H1 (cell line): ENCODE measurements at regions not wholly inside any gene's neighbourhood (a gene's known extent, or its start where the extent isn't known, plus 50 kb on each side); places are given as distances from the start of the nearest gene placed in this dataset.

Source experiments
- CTCF ChIA-PET: fragments of 300-600 bp; sonication (Branson Sonifier 250); formaldehyde crosslinking; loops from one replicate; lab custom pipeline; 2021; ENCODE audit not compliant: partially characterized antibody; lab: Charles Lee
- POLR2A ChIA-PET: fragments of 300-600 bp; sonication (Branson Sonifier 250); formaldehyde crosslinking; loops from one replicate; lab custom pipeline; 2021; ENCODE audit warnings: inconsistent platforms; ENCODE audit not compliant: partially characterized antibody; lab: Charles Lee
- DNase-seq, 2 experiments: peaks; one replicate each; pipeline versions ENCODE4 v3.0.0 to v3.0.0-alpha.2; 2010 to 2022; ENCODE audit warnings: low spot score in 2 of 2, low read depth in 1 of 2, mixed read lengths in 1 of 2
- FAIRE-seq: peaks from 2 replicates; lab custom pipeline; 2011; peaks lifted over from hg19 to GRCh38; lab: Jason Lieb, UNC
- H2AFZ ChIP-seq: 2 replicates; pipeline ENCODE4 v1.8.1; 2012; ENCODE audit warnings: low read length, inconsistent platforms
- H2AK5ac ChIP-seq: 2 replicates; pipeline ENCODE4 v1.6.1; 2013; ENCODE audit warnings: low read depth, low read length
- H2BK120ac ChIP-seq: replicated peaks from 2 replicates; pipeline ENCODE3; 2013; ENCODE audit warnings: low read depth, low read length, inconsistent platforms
- H2BK12ac ChIP-seq: 2 replicates; pipeline ENCODE4 v1.6.1; 2013; ENCODE audit warnings: low read depth, low read length
- H2BK15ac ChIP-seq: 2 replicates; pipeline ENCODE4 v1.6.1; 2013; ENCODE audit warnings: low read length
- H2BK20ac ChIP-seq: 2 replicates; pipeline ENCODE4 v1.6.1; 2013; ENCODE audit warnings: low read length
- H2BK5ac ChIP-seq: 2 replicates; pipeline ENCODE4 v1.6.1; 2013; ENCODE audit warnings: low read depth, low read length
- H3K14ac ChIP-seq: 2 replicates; pipeline ENCODE4 v1.6.1; 2013; ENCODE audit warnings: inconsistent platforms; ENCODE audit not compliant: insufficient read length
- H3K18ac ChIP-seq: 2 replicates; pipeline ENCODE4 v1.6.1; 2013; ENCODE audit warnings: low read length; ENCODE audit errors: extremely low read depth
- H3K23ac ChIP-seq: 2 replicates; pipeline ENCODE4 v1.6.1; 2013; ENCODE audit warnings: inconsistent platforms; ENCODE audit not compliant: insufficient read length
- H3K23me2 ChIP-seq: 2 replicates; pipeline ENCODE4 v1.6.1; 2013; ENCODE audit warnings: low read depth, low read length
- H3K27ac ChIP-seq: 2 replicates; pipeline ENCODE4 v1.6.1; 2011; ENCODE audit warnings: low read depth, low read length, inconsistent platforms
- H3K27me3 ChIP-seq, 4 experiments: replicated peaks in 1 of 4; 1 replicate in 1 of 4; 2 replicates in 3 of 4; pipeline versions ENCODE4 v1.6.1 to v1.8.1; 2011 to 2013; ENCODE audit warnings: low read length in 3 of 4, mild to moderate bottlenecking in 3 of 4, inconsistent platforms in 2 of 4, mixed read lengths in 2 of 4, moderate library complexity in 1 of 4; ENCODE audit not compliant: control insufficient read depth in 3 of 4, insufficient read depth in 3 of 4; ENCODE audit errors: extremely low read depth in 1 of 4
- H3K36me3 ChIP-seq, 4 experiments: 2 replicates each; pipeline versions ENCODE4 v1.6.1 to v1.8.1; 2011 to 2013; ENCODE audit warnings: mild to moderate bottlenecking in 4 of 4, low read length in 3 of 4, moderate library complexity in 2 of 4, control low read depth in 1 of 4, inconsistent platforms in 1 of 4; ENCODE audit not compliant: insufficient read depth in 4 of 4, control insufficient read depth in 2 of 4
- H3K4ac ChIP-seq: replicated peaks from 2 replicates; pipeline ENCODE3; 2013; ENCODE audit warnings: low read length, low read depth, mixed read lengths, inconsistent platforms; ENCODE audit not compliant: insufficient read length
- H3K4me1 ChIP-seq, 4 experiments: replicated peaks in 1 of 4; 1 replicate in 1 of 4; 2 replicates in 3 of 4; pipeline versions ENCODE4 v1.6.1 to v1.8.1; 2011 to 2013; ENCODE audit warnings: low read length in 3 of 4, inconsistent platforms in 2 of 4, mixed read lengths in 1 of 4; ENCODE audit not compliant: insufficient read depth in 4 of 4, control insufficient read depth in 3 of 4
- H3K4me2 ChIP-seq, 2 experiments: 2 replicates each; pipeline versions ENCODE4 v1.6.1 to v1.8.1; 2011 to 2013; ENCODE audit warnings: low read depth in 2 of 2, low read length in 2 of 2, control low read depth in 1 of 2, inconsistent platforms in 1 of 2, mild to moderate bottlenecking in 1 of 2; ENCODE audit not compliant: insufficient read depth in 1 of 2
- H3K4me3 ChIP-seq, 4 experiments: fragments of 200-600, 300-600 bp in 1 of 4; sonication (generic), shearing (Covaris generic), sonication (Bioruptor Twin) in 1 of 4; 2 replicates each; pipeline versions ENCODE4 v1.5.1 to v1.8.1; 2011 to 2016; ENCODE audit warnings: low read length in 4 of 4, low read depth in 3 of 4, control low read depth in 2 of 4, inconsistent platforms in 2 of 4, mild to moderate bottlenecking in 2 of 4, mixed read lengths in 1 of 4, moderate library complexity in 1 of 4; ENCODE audit not compliant: insufficient read depth in 2 of 4; ENCODE audit errors: extremely low read depth in 1 of 4
- H3K56ac ChIP-seq: replicated peaks from 2 replicates; pipeline ENCODE3; 2013; ENCODE audit warnings: low read depth, mild to moderate bottlenecking, mixed read lengths, low read length, inconsistent platforms; ENCODE audit not compliant: insufficient read length
- H3K79me1 ChIP-seq: 2 replicates; pipeline ENCODE4 v1.6.1; 2013; ENCODE audit warnings: low read depth, low read length, control low read depth
- H3K79me2 ChIP-seq, 2 experiments: 2 replicates each; pipeline versions ENCODE4 v1.6.1 to v1.8.1; 2012 to 2013; ENCODE audit warnings: low read length in 2 of 2, mild to moderate bottlenecking in 2 of 2, inconsistent platforms in 1 of 2; ENCODE audit not compliant: insufficient read depth in 2 of 2, control insufficient read depth in 1 of 2
- H3K9ac ChIP-seq, 4 experiments: replicated peaks in 1 of 4; 1 replicate in 1 of 4; 2 replicates in 3 of 4; pipeline versions ENCODE4 v1.6.1 to v1.8.1; 2011 to 2013; ENCODE audit warnings: low read depth in 3 of 4, low read length in 3 of 4, control low read depth in 2 of 4, mild to moderate bottlenecking in 2 of 4, moderate library complexity in 2 of 4, inconsistent platforms in 1 of 4; ENCODE audit errors: extremely low read depth in 1 of 4
- H3K9me3 ChIP-seq, 2 experiments: 2 replicates each; pipeline versions ENCODE4 v1.6.1 to v1.8.1; 2012 to 2013; ENCODE audit warnings: mild to moderate bottlenecking in 2 of 2, moderate library complexity in 2 of 2, control low read depth in 1 of 2, inconsistent platforms in 1 of 2, low read depth in 1 of 2, low read length in 1 of 2, mixed read lengths in 1 of 2; ENCODE audit not compliant: insufficient read depth in 2 of 2
- H4K20me1 ChIP-seq, 2 experiments: replicated peaks in 1 of 2; 2 replicates each; pipeline versions ENCODE3 to v1.8.1; 2011 to 2013; ENCODE audit warnings: inconsistent platforms in 2 of 2, low read length in 2 of 2, mild to moderate bottlenecking in 1 of 2; ENCODE audit not compliant: insufficient read depth in 2 of 2, control insufficient read depth in 1 of 2
- H4K5ac ChIP-seq: 2 replicates; pipeline ENCODE4 v1.6.1; 2013; ENCODE audit warnings: low read length, low read depth, mixed read lengths, inconsistent platforms; ENCODE audit not compliant: insufficient read length
- H4K8ac ChIP-seq: 2 replicates; pipeline ENCODE4 v1.8.0; 2013; ENCODE audit warnings: mild to moderate bottlenecking, moderate library complexity, low read length, inconsistent platforms; ENCODE audit not compliant: insufficient read depth; ENCODE audit errors: extremely low read depth
- H4K91ac ChIP-seq: replicated peaks from 2 replicates; pipeline ENCODE3; 2013; ENCODE audit warnings: low read length, mixed read lengths, inconsistent platforms; ENCODE audit not compliant: insufficient read length
- CBX5 ChIP-seq: fragments of 300-800, 300-1000 bp; sonication (generic); IDR thresholded peaks from 2 replicates; pipeline ENCODE4 v1.7.1; 2016; ENCODE audit warnings: antibody characterized with exemption, low read length, low read depth
- CREB1 ChIP-seq: IDR thresholded peaks from 2 replicates; pipeline ENCODE4 v1.6.1; 2012; ENCODE audit warnings: inconsistent platforms
- EZH2 ChIP-seq: fragments of 200-600 bp; sonication (generic); IDR thresholded peaks from 2 replicates; pipeline ENCODE4 v1.7.1; 2012; ENCODE audit warnings: low read depth, mild to moderate bottlenecking, moderate library complexity, low read length, inconsistent platforms; ENCODE audit not compliant: severe bottlenecking
- PHF8 ChIP-seq: fragments of 200-600 bp; sonication (generic); conservative IDR thresholded peaks from 2 replicates; pipeline ENCODE4 v1.7.1; 2012; ENCODE audit warnings: low read depth, mild to moderate bottlenecking, inconsistent platforms, low read length, moderate library complexity
- POLR2AphosphoS5 ChIP-seq: IDR thresholded peaks from 2 replicates; pipeline ENCODE4 v1.6.1; 2011; ENCODE audit warnings: low read depth, low read length
- RNF2 ChIP-seq: fragments of 200-900, 300-1000 bp; sonication (generic); IDR thresholded peaks from 2 replicates; pipeline ENCODE4 v1.7.1; 2016; ENCODE audit warnings: borderline replicate concordance, low read depth, mild to moderate bottlenecking, antibody characterized with exemption, low read length; ENCODE audit not compliant: poor library complexity, severe bottlenecking; ENCODE audit errors: missing control alignments
- SP1 ChIP-seq: IDR thresholded peaks from 2 replicates; pipeline ENCODE4 v1.6.1; 2011; ENCODE audit warnings: low read depth, low read length
- WGBS, 2 experiments: shearing (Covaris generic) in 1 of 2; methylation state at CpG; one replicate each; pipeline versions ENCODE4 v1.1.6 to v1.1.7; 2013 to 2015; ENCODE audit warnings: low lambda C conversion rate in 2 of 2, mixed read lengths in 2 of 2, inconsistent platforms in 1 of 2, low coverage in 1 of 2, missing lambda C conversion rate in 1 of 2; ENCODE audit not compliant: insufficient replicate concordance in 2 of 2, insufficient coverage in 1 of 2, insufficient read length in 1 of 2; ENCODE audit errors: extremely low coverage in 1 of 2, missing lambda C conversion rate in 1 of 2; 5-methylcytosine and 5-hydroxymethylcytosine counted together
- TF ChIP-seq, protein P1 (sequence below): IDR thresholded peaks from 2 replicates; pipeline ENCODE4 v1.6.1; 2012; ENCODE audit warnings: low read length, inconsistent platforms

DNA sequence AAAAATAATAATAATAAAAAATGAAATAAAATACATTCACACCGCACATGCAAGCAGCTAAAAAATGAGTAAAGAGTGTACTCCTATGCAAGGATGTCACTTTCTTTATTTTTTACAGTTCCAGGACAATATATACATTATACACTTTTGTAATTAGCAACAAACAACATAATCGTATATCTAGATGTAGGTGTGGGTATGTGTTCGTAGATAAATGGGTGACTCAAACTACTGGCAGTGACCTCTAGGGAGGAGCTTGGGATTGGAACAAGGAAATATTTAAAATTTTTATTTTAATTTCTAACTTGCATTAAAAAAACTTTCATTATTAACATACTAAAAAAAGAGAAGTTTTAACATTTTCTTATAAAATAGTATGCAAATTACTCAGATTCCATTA lies 86.1 kb upstream of the MYLIP start:
- no peak overlapping the region for H2AFZ ChIP-seq
- H3K4me2 ChIP-seq, result no peak overlapping the region
- no peak overlapping the region for H3K23ac ChIP-seq
- no peaks in the 10 kb centered on the region for H3K79me1 ChIP-seq
- no peaks in the 10 kb centered on the region for H3K4me1 ChIP-seq
- H3K4ac ChIP-seq, result no peak overlapping the region
- H2BK120ac ChIP-seq, result no peak overlapping the region
- WGBS, 2 experiments, result 83% methylated on average over 3 of the region's 3 CpGs; no CpG with 5 or more reads in 1 of the 2 experiments
- H3K36me3 ChIP-seq, result peaks cover 0 to 6% (median 0%) of the 10 kb centered on the region in 4 experiments; a peak in 1 of 8 replicates
- no peak overlapping the region for H2AK5ac ChIP-seq
- H3K4me3 ChIP-seq, result no peak overlapping the region
- no peaks in the 10 kb centered on the region for H3K79me2 ChIP-seq
- H3K9ac ChIP-seq, result no peak overlapping the region
- H2BK12ac ChIP-seq, result no peak overlapping the region
- no peak overlapping the region for H2BK15ac ChIP-seq
- CTCF ChIA-PET, result interaction anchor here (0.9 kb wide), 1 partner anchor 17 kb away, joined by 3 read pairs; no protein-coding TSS in a partner anchor
- POLR2A ChIA-PET, result no interaction called here
- H3K18ac ChIP-seq, result no peak overlapping the region
- H2BK20ac ChIP-seq, result no peak overlapping the region
- H3K56ac ChIP-seq, result no peak overlapping the region
- no peak for DNase-seq
- H3K27ac ChIP-seq, result no peak overlapping the region
- H4K8ac ChIP-seq, result no peak overlapping the region
- no peak for FAIRE-seq
- no peak overlapping the region for H2BK5ac ChIP-seq
- H4K20me1 ChIP-seq, result no peaks in the 10 kb centered on the region
- H4K5ac ChIP-seq, result no peak overlapping the region
- H3K9me3 ChIP-seq, result peaks cover 17 to 24% of the 10 kb centered on the region in 2 experiments; a peak in 3 of 4 replicates
- H4K91ac ChIP-seq, result no peak overlapping the region
- H3K27me3 ChIP-seq, result no peaks in the 10 kb centered on the region
- no peaks in the 10 kb centered on the region for H3K23me2 ChIP-seq
- H3K14ac ChIP-seq, result no peak overlapping the region
- no peak for TF ChIP-seq SP1
- TF ChIP-seq EZH2, result no peak
- no peak for TF ChIP-seq PHF8
- TF ChIP-seq RNF2, result no peak
- TF ChIP-seq, protein P1, sequence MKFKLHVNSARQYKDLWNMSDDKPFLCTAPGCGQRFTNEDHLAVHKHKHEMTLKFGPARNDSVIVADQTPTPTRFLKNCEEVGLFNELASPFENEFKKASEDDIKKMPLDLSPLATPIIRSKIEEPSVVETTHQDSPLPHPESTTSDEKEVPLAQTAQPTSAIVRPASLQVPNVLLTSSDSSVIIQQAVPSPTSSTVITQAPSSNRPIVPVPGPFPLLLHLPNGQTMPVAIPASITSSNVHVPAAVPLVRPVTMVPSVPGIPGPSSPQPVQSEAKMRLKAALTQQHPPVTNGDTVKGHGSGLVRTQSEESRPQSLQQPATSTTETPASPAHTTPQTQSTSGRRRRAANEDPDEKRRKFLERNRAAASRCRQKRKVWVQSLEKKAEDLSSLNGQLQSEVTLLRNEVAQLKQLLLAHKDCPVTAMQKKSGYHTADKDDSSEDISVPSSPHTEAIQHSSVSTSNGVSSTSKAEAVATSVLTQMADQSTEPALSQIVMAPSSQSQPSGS, result no peak
- no peak for TF ChIP-seq CBX5
- no peak for TF ChIP-seq POLR2AphosphoS5
- no peak for TF ChIP-seq CREB1
- TF ChIP-seq, all 59 proteins: peak for 0
